Rectal smooth muscle tissue (tissue), 1 donor: ENCODE measurements at regions not wholly inside any gene's neighbourhood (a gene's known extent, or its start where the extent isn't known, plus 50 kb on each side); places are given as distances from the start of the nearest gene placed in this dataset.
"Not testable (repeated sequence)": the region's sequence is repeated elsewhere in the genome, so short reads cannot be mapped to it uniquely, and the experiment has no call there.

Source experiments
- H3K27ac ChIP-seq: one replicate; pipeline ENCODE4 v1.7.0; 2013; ENCODE audit warnings: low read depth, low read length, inconsistent platforms
- H3K27me3 ChIP-seq: one replicate; pipeline ENCODE4 v1.7.0; 2013; ENCODE audit warnings: low read length; ENCODE audit not compliant: control insufficient read depth, insufficient read depth
- H3K36me3 ChIP-seq: one replicate; pipeline ENCODE4 v1.7.0; 2013; ENCODE audit warnings: low read length; ENCODE audit not compliant: control insufficient read depth, insufficient read depth
- H3K4me1 ChIP-seq: one replicate; pipeline ENCODE4 v1.7.0; 2013; ENCODE audit warnings: low read length; ENCODE audit not compliant: control insufficient read depth, insufficient read depth
- H3K4me3 ChIP-seq: one replicate; pipeline ENCODE4 v1.7.0; 2013; ENCODE audit warnings: low read length
- H3K9ac ChIP-seq: one replicate; pipeline ENCODE4 v1.7.0; 2013; ENCODE audit warnings: low read length

DNA sequence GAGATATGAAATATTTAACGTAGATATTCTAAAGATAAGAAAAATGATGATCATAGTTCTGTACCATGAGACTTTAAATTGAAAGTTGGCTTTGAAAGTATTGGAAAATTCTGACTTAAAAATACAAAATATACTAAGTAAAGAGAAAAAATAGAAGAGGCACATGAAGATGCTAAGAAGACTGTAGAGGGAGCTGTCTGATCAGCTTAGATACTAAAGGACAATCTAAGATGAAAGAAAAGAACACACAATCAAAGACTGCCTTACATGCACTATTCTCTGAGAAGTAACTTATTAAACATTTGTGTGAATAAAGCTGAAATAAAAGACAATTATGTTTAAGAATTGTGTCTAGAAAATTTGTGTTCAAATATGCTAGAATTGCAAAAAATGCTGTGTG lies 55.1 kb downstream of the RBMXL2 start:
- Histone ChIP-seq H3K4me3 (no peak overlapping the region), H3K9ac (no peak overlapping the region), H3K36me3 (no peaks in the 10 kb centered on the region), H3K4me1 (no peaks in the 10 kb centered on the region), H3K27ac (no peak overlapping the region), H3K27me3 (no peaks in the 10 kb centered on the region)

DNA sequence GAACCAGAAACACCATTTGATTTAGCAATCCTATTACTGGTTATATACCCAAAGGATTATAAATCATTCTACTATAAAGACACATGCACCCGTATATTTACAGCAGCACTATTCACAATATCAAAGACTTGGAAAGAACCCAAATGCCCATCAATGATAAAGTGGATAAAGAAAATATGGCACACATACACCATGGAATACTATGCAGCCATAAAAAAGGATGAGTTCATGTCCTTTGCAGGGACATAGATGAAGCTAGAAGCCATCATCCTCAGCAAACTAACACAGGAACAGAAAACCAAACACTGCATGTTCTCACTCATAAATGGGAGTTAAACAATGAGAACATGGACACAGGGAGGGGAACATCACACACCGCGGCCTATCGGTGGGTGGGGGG lies 61.3 kb downstream of the RBMXL2 start:
- not testable (repeated sequence) for H3K4me3 ChIP-seq, H3K27ac ChIP-seq, H3K9ac ChIP-seq, H3K36me3 ChIP-seq, H3K27me3 ChIP-seq, H3K4me1 ChIP-seq

DNA sequence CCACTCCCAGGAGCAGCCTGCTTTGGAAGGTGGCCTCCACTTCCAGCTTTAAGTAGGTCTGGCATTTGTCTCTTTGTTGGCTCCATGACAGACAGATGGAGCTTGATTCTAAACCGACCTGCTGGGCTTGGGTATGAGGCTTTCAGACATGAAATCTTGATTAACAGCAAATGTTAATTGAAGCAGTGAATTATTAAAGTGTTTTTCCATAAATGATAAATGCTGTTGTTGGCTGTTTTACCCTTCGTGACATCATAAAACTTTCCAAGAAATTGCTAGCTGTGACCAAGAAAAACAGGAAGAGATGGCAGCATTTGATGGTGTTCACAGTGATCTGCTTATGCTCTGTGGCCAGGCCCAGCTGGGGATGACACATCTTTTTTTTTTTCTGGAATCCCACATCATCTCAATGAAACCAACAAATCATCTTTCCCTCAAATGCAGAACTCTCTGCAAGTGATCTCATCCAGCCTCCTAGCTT lies 66.1 kb downstream of the RBMXL2 start:
- no peaks in the 10 kb centered on the region for H3K27me3 ChIP-seq
- H3K36me3 ChIP-seq: no peaks in the 10 kb centered on the region
- no peak overlapping the region for H3K9ac ChIP-seq
- peak overlapping the region; percentile 34 for H3K27ac ChIP-seq
- no peak overlapping the region for H3K4me3 ChIP-seq
- H3K4me1 ChIP-seq: peaks cover 13% of the 10 kb centered on the region

- Histone ChIP-seq H3K9ac (no peak overlapping the region), H3K4me1 (peaks cover 6% of the 10 kb centered on the region), H3K36me3 (no peaks in the 10 kb centered on the region), H3K27me3 (peaks cover 2% of the 10 kb centered on the region), H3K4me3 (no peak overlapping the region), H3K27ac (no peak overlapping the region)
Measured at GRCh38 chr11:7160814-7161489, 72.2 kb downstream of the RBMXL2 start.

DNA sequence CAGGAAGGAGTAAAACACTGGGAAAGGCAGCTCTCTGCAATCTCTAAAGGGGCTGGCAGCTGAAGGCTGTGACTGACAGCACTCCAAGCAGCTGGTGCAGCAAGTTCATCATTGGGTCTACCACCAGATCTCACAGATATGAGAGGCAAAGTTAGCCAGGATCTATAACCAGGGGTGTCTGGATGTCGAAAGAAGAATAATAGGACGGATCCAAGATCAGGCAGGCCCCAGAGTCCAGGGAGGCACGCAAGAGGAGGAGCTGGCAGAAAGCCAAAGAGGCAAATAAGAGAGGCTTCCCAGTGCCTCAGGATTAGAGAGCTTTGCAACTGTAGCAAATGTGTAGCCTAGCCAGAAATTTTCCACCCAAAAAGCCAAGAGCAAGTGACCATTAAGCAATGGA lies 77.1 kb downstream of the RBMXL2 start:
- Histone ChIP-seq H3K9ac (no peak overlapping the region), H3K4me1 (peaks cover 1% of the 10 kb centered on the region), H3K4me3 (no peak overlapping the region), H3K27me3 (peaks cover 2% of the 10 kb centered on the region), H3K36me3 (no peaks in the 10 kb centered on the region), H3K27ac (no peak overlapping the region)

DNA sequence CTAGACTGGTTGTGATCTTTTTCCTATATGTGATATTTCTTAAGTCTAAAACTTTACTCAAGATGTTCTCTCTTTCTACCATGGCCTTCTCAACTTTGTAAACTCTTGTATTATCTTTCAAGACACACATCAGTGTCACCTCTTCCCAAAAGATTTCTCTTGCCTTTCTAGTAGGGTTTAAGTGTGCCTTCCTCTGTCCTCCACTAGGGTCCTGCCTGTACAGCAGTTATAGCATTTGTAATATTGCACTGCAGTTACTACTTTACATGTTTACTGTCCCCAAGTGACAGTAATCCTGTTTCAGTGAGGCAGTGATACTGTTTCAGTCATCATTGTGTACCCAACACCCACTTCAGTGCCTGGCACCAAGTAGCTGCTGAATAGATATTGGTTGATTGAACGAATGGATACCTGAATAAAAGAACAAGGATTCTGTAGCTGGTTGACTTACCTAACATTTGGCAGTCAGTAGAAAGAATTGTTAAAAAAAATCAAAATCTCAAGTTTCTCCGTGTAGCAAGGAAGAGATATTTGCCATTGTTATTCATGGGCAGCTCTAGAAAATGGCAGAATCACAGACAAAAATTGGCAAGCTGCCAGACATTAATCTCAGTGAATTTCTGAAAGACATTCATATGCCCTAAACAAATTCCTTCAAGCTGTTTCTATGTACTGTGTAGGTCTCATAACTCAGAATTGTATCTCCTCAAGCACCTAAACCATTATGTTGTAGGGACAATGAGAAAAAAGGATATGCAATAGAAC lies 79.4 kb downstream of the RBMXL2 start:
- Histone ChIP-seq H3K36me3 (no peaks in the 10 kb centered on the region), H3K27me3 (no peaks in the 10 kb centered on the region), H3K4me1 (no peaks in the 10 kb centered on the region), H3K9ac (no peak overlapping the region), H3K4me3 (no peak overlapping the region), H3K27ac (no peak overlapping the region)

- Histone ChIP-seq H3K4me3 (no peak overlapping the region), H3K27me3 (no peaks in the 10 kb centered on the region), H3K36me3 (no peaks in the 10 kb centered on the region), H3K9ac (no peak overlapping the region), H3K4me1 (no peaks in the 10 kb centered on the region), H3K27ac (no peak overlapping the region)
Measured at GRCh38 chr11:7168741-7168990, 79.9 kb downstream of the RBMXL2 start.

- no peaks in the 10 kb centered on the region for H3K36me3 ChIP-seq
- no peak overlapping the region for H3K27ac ChIP-seq
- no peaks in the 10 kb centered on the region for H3K27me3 ChIP-seq
- H3K4me3 ChIP-seq: no peak overlapping the region
- H3K4me1 ChIP-seq: no peaks in the 10 kb centered on the region
- no peak overlapping the region for H3K9ac ChIP-seq
Measured at GRCh38 chr11:7170431-7170830, 81.3 kb upstream of the SYT9 start.

DNA sequence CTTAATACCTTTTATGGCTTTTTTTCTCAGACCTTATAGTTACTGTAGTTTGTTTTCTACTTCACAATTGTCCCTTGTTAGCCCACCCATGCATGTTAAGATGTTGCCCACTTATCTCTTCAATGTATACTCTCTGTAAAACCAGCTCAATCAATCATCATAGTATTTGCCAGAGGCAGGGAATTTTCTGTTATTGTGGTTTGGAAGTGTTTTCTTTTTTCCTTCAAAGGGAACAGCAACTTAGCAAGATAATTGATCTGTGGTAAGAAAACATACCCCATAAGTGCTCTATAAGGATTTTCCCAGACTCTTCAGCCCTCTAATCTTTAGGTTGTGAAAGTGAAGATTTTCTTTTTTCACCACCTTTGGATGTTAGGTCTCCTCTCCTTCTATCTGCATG lies 76.7 kb upstream of the SYT9 start:
- H3K4me1 ChIP-seq: no peaks in the 10 kb centered on the region
- H3K4me3 ChIP-seq: no peak overlapping the region
- H3K27ac ChIP-seq: no peak overlapping the region
- H3K27me3 ChIP-seq: no peaks in the 10 kb centered on the region
- no peaks in the 10 kb centered on the region for H3K36me3 ChIP-seq
- no peak overlapping the region for H3K9ac ChIP-seq

DNA sequence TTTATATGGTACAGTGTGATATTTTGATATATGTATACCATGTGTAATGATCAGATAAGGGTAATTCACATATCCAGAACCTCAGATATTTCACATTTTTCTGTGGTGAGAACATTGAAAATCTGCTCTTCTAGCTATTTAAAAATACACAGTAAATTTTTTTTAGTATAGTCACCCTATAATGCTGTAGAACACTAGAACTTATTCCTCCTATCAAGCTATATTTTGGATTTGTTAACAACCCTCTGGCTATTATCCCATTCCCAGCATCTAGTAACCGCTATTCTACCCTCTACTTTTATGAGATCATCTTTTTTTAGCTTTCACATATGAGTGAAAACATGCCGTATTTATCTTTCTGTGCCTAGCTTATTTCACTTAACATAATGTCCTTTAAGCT lies 65.5 kb upstream of the SYT9 start:
- Histone ChIP-seq H3K27me3 (no peaks in the 10 kb centered on the region), H3K9ac (no peak overlapping the region), H3K4me3 (no peak overlapping the region)

DNA sequence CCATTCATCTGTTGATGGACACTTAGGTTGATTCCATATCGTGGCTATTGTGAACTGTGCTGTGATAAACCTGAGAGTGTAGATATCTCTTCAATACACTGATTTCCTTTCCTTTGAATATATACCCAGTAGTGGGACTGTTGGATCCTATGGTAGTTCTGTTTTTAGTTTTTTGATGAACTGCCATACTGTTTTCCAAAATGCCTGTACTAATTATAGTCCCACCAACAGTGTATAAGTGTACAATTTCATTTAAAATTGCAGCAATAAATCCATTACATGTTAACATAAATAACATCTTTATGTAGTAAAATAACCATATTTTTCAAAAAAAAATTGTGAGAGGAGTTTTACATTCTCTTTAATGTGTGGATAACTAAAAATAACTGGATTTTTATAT lies 65.0 kb upstream of the SYT9 start:
- Histone ChIP-seq H3K4me1 (no peaks in the 10 kb centered on the region), H3K36me3 (no peaks in the 10 kb centered on the region), H3K27ac (no peak overlapping the region), H3K27me3 (no peaks in the 10 kb centered on the region), H3K9ac (no peak overlapping the region), H3K4me3 (no peak overlapping the region)

More for the DNA sequence above, 65.5 kb upstream of the SYT9 start:
- no peaks in the 10 kb centered on the region for H3K4me1 ChIP-seq
- H3K36me3 ChIP-seq: no peaks in the 10 kb centered on the region
- no peak overlapping the region for H3K27ac ChIP-seq

DNA sequence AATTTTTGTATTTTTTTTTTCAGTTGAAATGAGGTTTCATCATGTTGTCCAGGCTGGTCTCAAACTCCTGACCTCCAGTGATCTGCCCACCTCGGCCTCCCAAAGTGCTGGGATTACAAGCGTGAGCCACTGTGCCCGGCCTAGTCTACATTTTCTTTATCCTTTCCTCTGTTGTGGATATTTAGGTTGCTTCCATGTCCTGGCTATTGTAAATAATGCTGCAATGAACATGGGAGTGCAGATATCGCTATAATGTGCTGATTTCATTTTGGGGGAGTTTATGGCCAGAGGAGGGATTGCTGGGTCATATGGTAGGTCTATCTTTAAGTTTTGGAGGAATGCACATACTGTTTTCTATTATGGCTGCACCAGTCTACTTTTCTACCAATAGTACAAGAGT lies 58.9 kb upstream of the SYT9 start:
- not testable (repeated sequence) for H3K9ac ChIP-seq, H3K4me3 ChIP-seq, H3K4me1 ChIP-seq, H3K27ac ChIP-seq, H3K27me3 ChIP-seq, H3K36me3 ChIP-seq
